C1 segment of cervical spinal cord (tissue), 14 donors: ENCODE measurements at regions not wholly inside any gene's neighbourhood (a gene's known extent, or its start where the extent isn't known, plus 50 kb on each side); places are given as distances from the start of the nearest gene placed in this dataset.

ENCODE experiments used
- DNase-seq, 14 donors: peaks; one replicate each; lab custom pipeline; 2025; lab: John Stamatoyannopoulos, UW

DNA sequence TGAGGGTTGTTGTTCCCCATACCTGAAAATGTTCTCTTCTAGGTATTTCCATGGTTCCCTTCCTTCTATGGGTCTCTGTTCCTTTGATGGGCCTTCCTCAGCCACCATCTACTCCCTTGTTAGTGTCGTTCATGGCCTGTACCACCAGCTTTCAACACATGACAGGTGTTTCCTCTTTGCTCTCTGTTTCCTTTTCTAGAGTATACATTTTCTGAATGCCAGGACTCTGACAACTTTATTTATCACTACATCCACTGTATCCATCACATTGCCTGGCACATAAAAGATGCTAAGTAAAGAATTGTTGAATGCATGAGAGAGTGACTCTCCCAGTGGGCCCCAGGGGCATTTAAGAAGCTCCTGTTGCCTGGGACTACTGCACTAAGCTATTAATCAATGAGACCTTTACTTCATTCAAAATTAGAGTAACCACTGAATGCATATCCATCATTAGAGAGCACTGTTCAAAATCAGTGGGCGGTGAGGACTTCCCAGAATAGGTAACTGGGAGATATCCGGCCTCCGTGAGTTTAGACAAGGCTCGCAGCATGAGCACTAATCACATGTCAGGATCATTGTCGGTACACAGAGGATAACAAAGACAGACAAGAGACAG is 255.0 kb downstream of the CBLN1 start:
- no peak for DNase-seq

GRCh38 chr16:49024896-49025295 is 256.7 kb downstream of the CBLN1 start:
- no peak for DNase-seq

GRCh38 chr16:49024016-49024415 is 257.6 kb downstream of the CBLN1 start:
- peak in 1 of 14 donors; percentile 19 for DNase-seq

DNA sequence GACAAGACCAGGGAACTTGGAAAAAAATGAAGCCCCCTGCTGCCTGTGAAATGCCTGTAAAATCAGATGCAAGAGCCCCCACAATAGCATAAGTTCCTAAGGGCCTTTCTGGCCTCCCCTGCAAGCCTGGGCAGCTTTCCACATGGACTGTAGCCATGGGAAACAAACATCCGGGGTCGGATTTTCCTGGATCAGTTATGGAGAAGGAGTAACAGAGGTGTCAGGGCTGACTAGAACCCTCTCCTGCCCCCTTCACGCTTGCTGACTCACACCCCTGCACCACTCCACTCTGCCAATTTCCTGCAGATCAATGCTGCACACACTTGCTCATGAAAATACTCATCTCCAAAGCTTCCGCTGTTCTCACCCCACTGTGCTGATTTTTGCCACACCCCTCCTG is 258.6 kb downstream of the CBLN1 start:
- peak in 1 of 14 donors; percentile 49 for DNase-seq

GRCh38 chr16:49022351-49022963 is 259.2 kb downstream of the CBLN1 start:
- DNase-seq = peak in 1 of 14 donors; percentile 74

DNA sequence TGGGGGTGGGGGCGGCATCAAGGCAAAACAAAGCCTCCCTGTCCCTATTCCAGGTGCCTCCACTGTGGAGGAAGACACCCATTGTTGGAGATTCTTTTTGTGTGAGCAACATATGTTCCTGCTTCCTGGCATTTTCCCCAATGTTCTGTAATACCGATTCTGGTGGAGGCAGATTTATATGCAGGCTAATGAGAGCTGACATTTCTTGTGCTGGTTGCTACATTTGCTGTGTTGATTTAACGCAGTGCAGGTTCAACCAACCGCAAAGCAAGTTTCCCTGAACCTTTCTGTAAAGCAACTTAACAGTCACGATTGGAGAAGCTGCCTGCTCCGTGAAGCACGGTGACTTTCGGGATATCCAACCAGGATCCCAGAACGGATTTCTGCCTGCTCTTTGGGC is 260.5 kb downstream of the CBLN1 start:
- DNase-seq = peak in 1 of 14 donors; percentile 96

GRCh38 chr16:49020436-49020835 is 261.2 kb downstream of the CBLN1 start:
- DNase-seq = peak in 1 of 14 donors; percentile 64

- DNase-seq = peak in 3 of 14 donors; percentile 16 to 92 (median 44)
These were observed 261.8 kb downstream of the CBLN1 start for GRCh38 chr16:49019831-49020230.

GRCh38 chr16:49019081-49019633 is 262.5 kb downstream of the CBLN1 start:
- peak in 5 of 14 donors; percentile 5 to 100 (median 37) for DNase-seq

DNA sequence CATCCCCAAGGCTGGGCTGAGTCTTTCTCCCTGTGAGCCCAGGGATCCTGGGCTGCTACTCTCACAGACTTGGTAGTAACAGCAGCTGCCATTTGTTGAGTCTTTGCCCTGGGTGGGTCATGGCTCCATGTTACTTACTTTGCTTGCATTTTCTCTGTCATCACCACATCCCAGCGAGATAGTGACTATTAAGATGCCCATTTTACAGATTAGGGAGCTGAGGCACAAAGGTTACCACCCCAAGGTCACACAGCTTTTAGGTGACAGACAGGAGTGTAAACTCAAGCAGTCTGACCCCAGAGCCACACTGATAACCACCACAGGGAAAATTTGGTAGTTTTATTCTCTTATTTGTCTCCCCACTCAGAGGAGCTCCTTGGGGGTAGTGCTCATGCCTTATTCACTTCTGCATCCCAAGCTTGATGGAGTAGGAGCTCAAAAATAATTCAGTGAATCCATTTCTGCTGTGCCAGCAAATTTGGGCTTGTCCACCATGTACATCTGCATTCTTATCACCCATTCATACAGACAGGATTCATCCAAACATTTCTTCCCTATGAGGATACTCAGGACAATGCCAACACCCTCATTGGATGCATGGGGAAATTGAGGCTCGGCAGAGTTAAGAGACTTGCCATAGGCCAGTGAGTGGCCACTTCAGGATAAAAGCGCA is 263.2 kb downstream of the CBLN1 start:
- DNase-seq = no peak

GRCh38 chr16:49017501-49017900 is 264.1 kb downstream of the CBLN1 start:
- no peak for DNase-seq

DNA sequence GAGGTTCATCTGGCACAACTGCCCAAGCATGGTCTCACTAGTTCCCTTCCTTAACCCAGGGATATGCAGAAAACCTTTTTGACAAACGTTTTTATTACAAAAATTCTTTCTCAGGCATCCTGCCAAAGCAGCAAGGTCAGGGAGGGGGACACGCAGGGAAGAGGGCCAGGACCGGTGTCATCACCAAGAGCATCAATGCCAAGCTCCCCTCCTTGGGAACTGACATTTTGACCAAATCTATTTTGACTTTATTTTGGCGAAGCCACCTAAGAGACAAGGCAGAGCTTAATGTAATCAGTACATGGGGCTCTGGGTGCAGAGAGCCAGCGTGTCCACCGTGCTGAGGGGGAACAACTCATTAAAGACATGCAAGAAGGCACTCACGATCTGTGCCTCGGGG is 265.2 kb downstream of the CBLN1 start:
- peak in 1 of 14 donors; percentile 90 for DNase-seq

DNA sequence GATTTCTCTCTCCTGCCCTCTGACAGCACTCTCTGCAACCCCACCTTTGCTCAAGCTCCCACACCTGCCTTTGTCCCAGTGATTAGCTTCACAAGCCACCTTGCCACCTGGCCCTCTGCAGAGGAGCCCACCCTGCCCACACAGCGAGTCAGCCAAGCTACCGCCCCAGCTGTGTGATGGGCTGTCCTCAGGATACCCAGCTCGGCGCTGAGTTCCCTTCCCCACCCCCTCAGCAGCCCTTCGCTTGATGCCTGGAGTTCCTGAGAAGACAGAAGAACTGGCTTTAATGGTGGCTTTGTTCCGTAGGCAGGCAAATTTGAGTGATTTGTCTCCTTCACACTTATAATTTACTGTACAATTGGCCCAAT is 266.4 kb downstream of the CBLN1 start:
- DNase-seq = peak in 1 of 14 donors; percentile 16

GRCh38 chr16:49014277-49015224 is 267.1 kb downstream of the CBLN1 start:
- peak in 1 of 14 donors; percentile 61 for DNase-seq

GRCh38 chr16:49013727-49014080 is 267.9 kb downstream of the CBLN1 start:
- no peak for DNase-seq

GRCh38 chr16:49012961-49013726 is 268.5 kb downstream of the CBLN1 start:
- DNase-seq = peak in 4 of 14 donors; percentile 31 to 100 (median 64)

- no peak for DNase-seq
These were observed 269.7 kb downstream of the CBLN1 start for GRCh38 chr16:49011901-49012300.

- no peak for DNase-seq
These were observed 270.8 kb downstream of the CBLN1 start for GRCh38 chr16:49010879-49011278.

DNA sequence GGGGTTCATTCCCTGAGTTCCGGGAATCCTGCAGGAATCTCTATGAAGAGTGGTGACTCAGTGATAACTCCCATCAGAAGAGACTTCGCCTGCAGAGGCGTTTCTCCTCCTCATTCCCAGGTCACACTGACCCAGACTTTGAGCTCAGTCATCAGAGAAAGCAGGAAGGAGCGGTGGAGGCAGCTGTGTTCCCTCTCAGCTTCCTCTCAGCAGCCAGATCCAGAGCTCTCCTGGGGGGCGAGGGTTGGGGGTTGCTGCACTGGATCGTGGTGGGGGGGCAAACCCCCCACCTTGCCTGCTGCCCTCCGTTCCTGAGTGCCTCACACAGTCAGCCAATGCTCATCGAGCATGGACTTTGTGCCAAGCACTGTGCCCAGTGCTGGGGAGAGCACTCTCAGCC is 271.2 kb downstream of the CBLN1 start:
- no peak for DNase-seq

GRCh38 chr16:49009204-49009603 is 272.4 kb downstream of the CBLN1 start:
- no peak for DNase-seq

GRCh38 chr16:49003992-49004391 is 277.6 kb downstream of the CBLN1 start:
- DNase-seq = no peak
